GM18870 (cell line): ENCODE measurements at regions not wholly inside any gene's neighbourhood (a gene's known extent, or its start where the extent isn't known, plus 50 kb on each side); places are given as distances from the start of the nearest gene placed in this dataset.
"Not testable (repeated sequence)": the region's sequence is repeated elsewhere in the genome, so short reads cannot be mapped to it uniquely, and the experiment has no call there.

ENCODE experiments used
- ATAC-seq: cut with Tn5 transposase; IDR thresholded peaks from one replicate; pipeline ENCODE4 v1.9.1; 2021; ENCODE audit warnings: moderate library complexity; ENCODE audit not compliant: unreplicated experiment

DNA sequence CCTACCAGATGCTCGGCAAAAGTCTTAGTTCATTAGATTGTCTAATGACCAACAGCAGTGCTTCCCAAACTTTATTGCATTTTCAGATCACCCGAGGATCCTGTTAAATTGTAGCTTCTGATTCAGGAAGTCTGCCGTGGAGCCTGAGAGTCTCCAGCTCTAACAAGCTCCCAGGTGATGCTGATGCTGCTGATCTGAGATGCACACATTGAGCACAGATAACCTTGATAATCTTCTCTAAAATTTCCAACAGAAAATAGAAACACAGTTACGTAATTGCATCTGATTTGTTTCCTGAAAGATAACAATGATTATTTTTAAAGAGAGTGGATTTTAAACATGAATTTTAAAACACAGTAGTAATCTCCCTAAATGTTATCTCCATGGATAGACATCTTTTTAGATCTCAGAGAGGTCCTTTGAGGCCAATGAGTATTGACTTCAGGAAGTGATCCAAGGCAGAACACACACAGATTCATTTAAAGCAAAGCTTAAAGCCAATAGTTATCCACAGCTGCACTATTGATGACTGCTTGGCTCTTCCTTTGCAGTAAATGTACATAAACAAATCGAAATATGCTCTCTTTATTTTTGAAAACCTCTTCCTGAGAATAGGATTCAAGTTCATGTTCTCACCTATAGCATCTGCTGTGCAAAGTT is 122.8 kb upstream of the TNPO1 start:
- ATAC-seq: no peak

GRCh38 chr5:72692651-72693442 is 123.6 kb upstream of the TNPO1 start:
- ATAC-seq: no peak

GRCh38 chr5:72692231-72692637 is 124.2 kb upstream of the TNPO1 start:
- no peak for ATAC-seq

- ATAC-seq: no peak
These were observed 124.7 kb upstream of the TNPO1 start for GRCh38 chr5:72691751-72692150.

DNA sequence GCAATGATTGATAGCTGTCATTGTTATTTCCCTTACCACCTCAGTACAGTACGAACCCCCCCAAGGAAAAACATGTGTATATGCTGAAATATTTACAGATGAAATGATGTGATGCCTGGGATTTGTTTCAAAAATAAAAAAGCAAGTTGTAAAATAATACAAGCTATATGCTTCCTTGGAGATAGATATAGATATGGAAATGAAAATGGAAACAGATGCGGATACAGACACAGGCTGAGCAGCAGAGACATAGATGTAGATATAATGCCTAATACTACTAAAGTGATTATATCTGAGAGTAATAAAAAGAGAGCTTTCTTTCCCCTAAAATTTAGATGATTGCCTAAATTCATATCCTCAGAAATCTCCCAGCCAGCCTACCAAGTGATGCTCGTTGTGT is 127.5 kb upstream of the TNPO1 start:
- ATAC-seq: no peak

DNA sequence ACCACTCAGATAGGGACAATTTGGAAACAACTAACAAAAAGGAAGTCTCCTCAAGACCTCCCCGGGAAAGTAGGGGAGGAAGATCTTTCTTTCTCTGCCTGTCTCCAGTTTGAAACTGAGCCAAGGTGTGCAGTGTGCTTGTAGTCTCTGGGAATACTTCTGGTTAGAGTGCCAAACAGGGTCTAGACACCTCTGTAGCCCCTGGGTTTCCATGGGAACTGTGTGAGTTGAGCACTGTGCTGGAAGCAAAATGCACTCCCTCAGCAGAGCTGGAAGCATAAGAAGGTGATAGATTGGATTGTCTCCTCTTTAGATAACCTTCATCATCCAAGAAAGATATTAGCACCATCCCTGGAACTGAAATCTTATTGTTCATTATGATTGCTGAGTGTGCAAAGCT is 129.2 kb upstream of the TNPO1 start:
- ATAC-seq: no peak

DNA sequence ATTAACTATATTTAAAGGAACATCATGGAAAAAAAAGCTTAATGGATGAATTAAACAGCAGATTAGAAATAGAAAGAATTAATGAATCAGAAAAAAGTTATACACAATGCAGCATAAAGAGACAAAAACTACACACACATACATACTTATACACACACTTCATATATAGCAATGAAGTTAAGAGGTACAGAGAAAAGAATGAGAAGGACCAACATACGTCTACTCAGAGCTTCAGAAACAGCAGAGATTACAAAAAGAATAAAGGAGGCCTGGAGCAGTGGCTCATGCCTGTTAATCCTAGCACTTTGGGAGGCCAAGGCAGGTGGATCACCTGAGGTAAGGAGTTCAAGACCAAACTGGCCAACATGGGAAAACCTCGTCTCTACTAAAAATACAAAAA is 133.9 kb upstream of the TNPO1 start:
- no peak for ATAC-seq

DNA sequence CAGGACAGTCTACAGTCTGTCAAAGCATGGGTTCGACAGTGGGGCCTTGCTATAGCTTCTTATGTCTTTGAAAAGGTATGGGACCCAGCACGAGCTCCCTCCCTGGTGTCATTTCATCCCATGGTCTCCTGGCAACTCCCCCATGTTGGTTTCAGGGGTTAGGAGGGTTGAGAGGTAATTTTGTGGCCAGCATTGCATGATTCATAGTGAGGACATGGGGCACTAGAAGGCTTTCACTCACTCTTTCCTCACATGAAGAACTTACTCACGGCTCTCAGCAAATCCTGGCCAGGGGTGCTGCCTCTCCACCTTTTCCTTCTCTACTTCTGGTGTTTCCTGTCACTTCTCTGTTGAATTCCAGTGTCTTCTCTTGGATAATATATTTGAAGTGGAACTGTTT is 134.7 kb upstream of the TNPO1 start:
- ATAC-seq: no peak

GRCh38 chr5:72677447-72677846 is 139.0 kb upstream of the TNPO1 start:
- ATAC-seq: no peak

GRCh38 chr5:72676831-72677230 is 139.6 kb upstream of the TNPO1 start:
- not testable (repeated sequence) for ATAC-seq

GRCh38 chr5:72673623-72674022 is 142.8 kb upstream of the TNPO1 start:
- no peak for ATAC-seq

- no peak for ATAC-seq
These were observed 143.3 kb upstream of the TNPO1 start for GRCh38 chr5:72673180-72673579.

GRCh38 chr5:72667708-72668107 is 148.8 kb upstream of the TNPO1 start:
- ATAC-seq: no peak

GRCh38 chr5:72662936-72663335 is 153.5 kb upstream of the TNPO1 start:
- ATAC-seq: no peak

DNA sequence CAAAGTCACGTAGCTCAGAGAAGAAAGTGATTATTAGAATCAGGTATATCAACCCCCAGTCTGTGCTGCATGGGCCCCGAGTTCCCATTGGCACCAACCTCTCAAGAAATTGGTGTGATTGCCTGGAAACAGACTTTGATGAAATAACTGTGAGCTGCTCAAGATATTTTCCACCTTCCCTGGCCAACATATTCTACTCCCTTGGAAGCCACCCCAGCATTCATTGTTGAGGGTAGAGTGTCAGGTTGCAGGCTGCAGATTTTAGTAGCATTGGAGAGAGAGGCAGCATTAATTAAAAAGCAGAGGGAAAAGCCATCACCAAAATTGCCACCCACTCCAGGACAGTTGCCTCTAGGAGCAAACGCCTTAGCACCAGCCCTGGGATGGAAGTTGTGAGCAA is 154.2 kb upstream of the TNPO1 start:
- no peak for ATAC-seq

GRCh38 chr5:72661405-72661804 is 154.2 kb upstream of the ZNF366 start:
- ATAC-seq: no peak

GRCh38 chr5:72659726-72660125 is 152.5 kb upstream of the ZNF366 start:
- no peak for ATAC-seq

- no peak for ATAC-seq
These were observed 151.7 kb upstream of the ZNF366 start for GRCh38 chr5:72658761-72659540.

GRCh38 chr5:72658161-72658560 is 151.0 kb upstream of the ZNF366 start:
- ATAC-seq: no peak

- no peak for ATAC-seq
These were observed 149.7 kb upstream of the ZNF366 start for GRCh38 chr5:72656756-72657513.

- no peak for ATAC-seq
These were observed 149.1 kb upstream of the ZNF366 start for GRCh38 chr5:72656331-72656730.
